ENCODE measurements at regions not wholly inside any gene's neighbourhood (a gene's known extent, or its start where the extent isn't known, plus 50 kb on each side); places are given as distances from the start of the nearest gene placed in this dataset.
"Not testable (repeated sequence)": the region's sequence is repeated elsewhere in the genome, so short reads cannot be mapped to it uniquely, and the experiment has no call there.

GRCh38 chr12:72214163-72214562 lies 58.0 kb upstream of the TRHDE start:
- H3K27me3 ChIP-seq, result no peaks in the 10 kb centered on the region
- intact Hi-C loops (cut with DNase I), result no loop called here
- no peak overlapping the region for H3K4me3 ChIP-seq
- H3K27ac ChIP-seq, result no peak overlapping the region
- WGBS, 4 donors, result 26 to 36% (median 26%) methylated on average over 4 of the region's 4 CpGs
- no peaks in the 10 kb centered on the region for H3K36me3 ChIP-seq (replicated peaks in 1 of 2)
- H3K9me3 ChIP-seq (replicated peaks in 1 of 3), result peaks cover 0 to 3% (median 0%) of the 10 kb centered on the region in 3 donors
- TF ChIP-seq POLR2A (IDR thresholded peaks at IDR 0.05), result no peak
- TF ChIP-seq, protein P1, sequence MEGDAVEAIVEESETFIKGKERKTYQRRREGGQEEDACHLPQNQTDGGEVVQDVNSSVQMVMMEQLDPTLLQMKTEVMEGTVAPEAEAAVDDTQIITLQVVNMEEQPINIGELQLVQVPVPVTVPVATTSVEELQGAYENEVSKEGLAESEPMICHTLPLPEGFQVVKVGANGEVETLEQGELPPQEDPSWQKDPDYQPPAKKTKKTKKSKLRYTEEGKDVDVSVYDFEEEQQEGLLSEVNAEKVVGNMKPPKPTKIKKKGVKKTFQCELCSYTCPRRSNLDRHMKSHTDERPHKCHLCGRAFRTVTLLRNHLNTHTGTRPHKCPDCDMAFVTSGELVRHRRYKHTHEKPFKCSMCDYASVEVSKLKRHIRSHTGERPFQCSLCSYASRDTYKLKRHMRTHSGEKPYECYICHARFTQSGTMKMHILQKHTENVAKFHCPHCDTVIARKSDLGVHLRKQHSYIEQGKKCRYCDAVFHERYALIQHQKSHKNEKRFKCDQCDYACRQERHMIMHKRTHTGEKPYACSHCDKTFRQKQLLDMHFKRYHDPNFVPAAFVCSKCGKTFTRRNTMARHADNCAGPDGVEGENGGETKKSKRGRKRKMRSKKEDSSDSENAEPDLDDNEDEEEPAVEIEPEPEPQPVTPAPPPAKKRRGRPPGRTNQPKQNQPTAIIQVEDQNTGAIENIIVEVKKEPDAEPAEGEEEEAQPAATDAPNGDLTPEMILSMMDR (IDR thresholded peaks at IDR 0.05), result no peak
- H3K4me1 ChIP-seq (replicated peaks in 1 of 2), result no peaks in the 10 kb centered on the region
- DNase-seq, result no peak

GRCh38 chr12:72215287-72215686 lies 56.9 kb upstream of the TRHDE start:
- H3K4me3 ChIP-seq; H3K27ac ChIP-seq; H3K4me1 ChIP-seq (replicated peaks in 1 of 2); H3K9me3 ChIP-seq (replicated peaks in 1 of 3); intact Hi-C loops (cut with DNase I); DNase-seq; H3K36me3 ChIP-seq (replicated peaks in 1 of 2); H3K27me3 ChIP-seq: not testable (repeated sequence)
- 74 to 88% (median 83%) methylated on average over 2 of the region's 3 CpGs for WGBS, 4 donors

GRCh38 chr12:72219937-72220336 lies 52.2 kb upstream of the TRHDE start:
- H3K36me3 ChIP-seq (replicated peaks in 1 of 2), result no peaks in the 10 kb centered on the region
- no peaks in the 10 kb centered on the region for H3K4me1 ChIP-seq (replicated peaks in 1 of 2)
- H3K4me3 ChIP-seq, result no peak overlapping the region
- no peaks in the 10 kb centered on the region for H3K9me3 ChIP-seq (replicated peaks in 1 of 3)
- DNase-seq, result no peak
- H3K27ac ChIP-seq, result no peak overlapping the region
- no peaks in the 10 kb centered on the region for H3K27me3 ChIP-seq
- intact Hi-C loops (cut with DNase I), result no loop called here
- TF ChIP-seq, protein P1 (IDR thresholded peaks at IDR 0.05), result no peak

Measured in adrenal gland (tissue), 9 donors.